GM19328 (cell line): ENCODE measurements at regions not wholly inside any gene's neighbourhood (a gene's known extent, or its start where the extent isn't known, plus 50 kb on each side); places are given as distances from the start of the nearest gene placed in this dataset.

Source experiments
- ATAC-seq: cut with Tn5 transposase; IDR thresholded peaks from one replicate; pipeline ENCODE4 v1.9.1; 2021; ENCODE audit warnings: mild to moderate bottlenecking, moderate library complexity; ENCODE audit not compliant: unreplicated experiment

GRCh38 chr11:16448123-16448717 lies 91.9 kb upstream of the SOX6 start:
- ATAC-seq = no peak

GRCh38 chr11:16441461-16441860 lies 85.1 kb upstream of the SOX6 start:
- ATAC-seq = no peak

- no peak for ATAC-seq
Measured at GRCh38 chr11:16440136-16440535, 83.8 kb upstream of the SOX6 start.

- ATAC-seq = no peak
Measured at GRCh38 chr11:16434036-16434435, 77.7 kb upstream of the SOX6 start.

DNA sequence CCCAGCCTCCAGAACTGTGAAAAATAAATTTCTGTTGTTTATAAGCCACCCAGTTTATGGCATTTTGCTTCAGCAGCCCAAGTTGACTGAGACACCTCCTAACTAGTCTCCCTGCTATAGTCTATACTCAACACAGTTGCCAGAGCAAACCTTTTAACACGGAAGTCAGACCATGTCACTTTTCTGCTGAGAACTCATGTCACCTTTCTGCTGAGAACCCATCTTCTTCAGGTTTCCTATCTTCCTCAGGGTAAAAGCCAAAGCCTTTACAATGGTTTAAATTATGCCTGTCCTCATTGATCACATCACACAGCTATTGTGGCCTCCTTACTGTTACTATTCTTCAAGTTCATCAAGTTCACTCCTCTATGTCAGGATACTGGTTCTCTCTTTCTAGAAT lies 74.3 kb upstream of the SOX6 start:
- ATAC-seq = no peak

GRCh38 chr11:16421826-16422225 lies 65.5 kb upstream of the SOX6 start:
- ATAC-seq = no peak

GRCh38 chr11:16418428-16419097 lies 62.2 kb upstream of the SOX6 start:
- no peak for ATAC-seq

GRCh38 chr11:16412525-16413172 lies 56.3 kb upstream of the SOX6 start:
- ATAC-seq = peak; percentile 53

GRCh38 chr11:16410479-16410878 lies 54.1 kb upstream of the SOX6 start:
- no peak for ATAC-seq

GRCh38 chr11:16408619-16409018 lies 52.3 kb upstream of the SOX6 start:
- no peak for ATAC-seq

DNA sequence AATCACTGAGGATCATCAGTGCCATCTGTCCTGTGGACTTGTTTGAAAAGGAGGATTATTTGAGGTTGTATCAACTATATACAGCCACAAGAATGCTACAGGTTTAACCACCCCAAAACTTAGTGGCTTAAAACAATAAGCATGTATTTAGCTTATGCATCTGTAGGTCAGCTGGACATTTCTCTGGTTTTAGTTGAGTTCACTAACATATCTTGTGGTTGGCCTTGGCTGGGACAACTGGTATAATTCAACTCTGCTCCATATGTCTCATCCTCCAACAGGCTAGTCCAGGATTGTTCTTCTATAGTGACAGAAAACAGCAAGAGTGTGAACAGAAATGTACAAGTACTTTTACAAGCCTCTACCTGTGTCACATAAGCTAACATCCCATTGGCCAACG lies 49.9 kb upstream of the SOX6 start:
- ATAC-seq = no peak
